Left ventricle myocardium inferior (tissue), 1 donor: ENCODE measurements at regions not wholly inside any gene's neighbourhood (a gene's known extent, or its start where the extent isn't known, plus 50 kb on each side); places are given as distances from the start of the nearest gene placed in this dataset.

Source experiments
- DNase-seq: peaks from one replicate; pipeline ENCODE4 v3.0.0-alpha.2; 2020
- H3K27ac ChIP-seq: fragments of 200-600 bp; replicated peaks from 2 replicates; pipeline ENCODE4 v1.8.0; 2021
- H3K27me3 ChIP-seq: fragments of 200-600 bp; 2 replicates; pipeline ENCODE4 v1.8.0; 2021; ENCODE audit warnings: low read depth
- H3K36me3 ChIP-seq: fragments of 200-600 bp; 2 replicates; pipeline ENCODE4 v1.8.0; 2021
- H3K4me1 ChIP-seq: fragments of 200-600 bp; 2 replicates; pipeline ENCODE4 v1.8.0; 2021
- H3K4me3 ChIP-seq: fragments of 200-600 bp; 2 replicates; pipeline ENCODE4 v1.8.0; 2021; ENCODE audit warnings: mild to moderate bottlenecking, moderate library complexity
- H3K9me3 ChIP-seq: fragments of 200-600 bp; replicated peaks from 2 replicates; pipeline ENCODE4 v1.8.0; 2021
- CTCF ChIP-seq: fragments of 200-600 bp; IDR thresholded peaks from 2 replicates; pipeline ENCODE4 v1.8.0; 2021; ENCODE audit warnings: antibody characterized with exemption, mild to moderate bottlenecking, borderline replicate concordance
- intact Hi-C: fragments of 100-400 bp; cut with micrococcal nuclease; formaldehyde crosslinking; loops from one replicate; pipeline ENCODE4 v1.11.0; 2022
- donor health status: DM: no; HTN: yes; CAD: no; lungs with severe emphysema.

GRCh38 chr7:88590963-88591362 is 168.5 kb upstream of the ZNF804B start:
- TF ChIP-seq CTCF, result no peak
- Histone ChIP-seq H3K36me3 (no peaks in the 10 kb centered on the region), H3K27ac (no peak overlapping the region), H3K4me1 (no peaks in the 10 kb centered on the region), H3K4me3 (no peak overlapping the region), H3K9me3 (peaks cover 34% of the 10 kb centered on the region), H3K27me3 (no peaks in the 10 kb centered on the region)
- intact Hi-C loops, result no loop called here
- DNase-seq, result no peak

DNA sequence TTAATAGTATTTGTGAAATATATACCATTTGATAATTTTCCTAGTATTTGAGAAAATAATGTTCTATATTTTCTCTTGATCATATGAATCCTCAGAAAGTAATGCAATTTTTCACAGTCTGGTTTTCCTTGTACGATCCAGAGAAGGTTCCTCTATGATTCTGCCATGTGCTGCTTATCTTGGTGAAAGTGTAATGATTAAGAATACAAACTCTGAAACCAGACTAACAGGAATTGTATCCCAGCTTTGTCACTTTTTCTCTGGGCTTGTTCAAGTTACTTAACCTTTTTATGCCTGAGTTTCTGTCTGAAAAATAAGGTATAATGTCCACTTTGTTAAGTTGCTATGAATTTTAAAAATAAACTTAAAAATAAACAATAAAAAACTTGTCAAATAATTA is 169.6 kb upstream of the ZNF804B start:
- peaks cover 24% of the 10 kb centered on the region for H3K9me3 ChIP-seq

DNA sequence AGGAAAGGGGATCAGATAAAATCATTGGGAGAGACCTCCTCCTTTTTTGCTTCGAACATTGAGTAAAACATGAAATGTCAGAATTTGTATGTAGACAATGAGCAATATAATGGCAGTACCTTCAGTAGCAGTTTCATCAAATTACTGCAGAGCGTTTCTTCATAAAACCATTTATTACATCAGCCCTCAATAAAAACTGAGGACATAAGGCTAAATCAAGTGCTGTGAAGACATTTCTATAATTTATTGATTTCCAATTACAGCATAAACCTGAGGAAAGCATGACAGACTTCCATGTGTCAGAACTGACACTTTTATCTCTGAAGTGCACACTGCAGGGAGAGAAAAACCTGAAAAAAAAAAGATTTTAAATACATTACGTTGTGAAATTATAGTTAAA is 172.6 kb upstream of the ZNF804B start:
- no peak for DNase-seq
- TF ChIP-seq CTCF, result no peak
- intact Hi-C loops, result no loop called here
- Histone ChIP-seq H3K36me3 (no peaks in the 10 kb centered on the region), H3K27me3 (no peaks in the 10 kb centered on the region), H3K9me3 (peaks cover 7% of the 10 kb centered on the region), H3K4me3 (no peak overlapping the region), H3K4me1 (no peaks in the 10 kb centered on the region), H3K27ac (no peak overlapping the region)

More for the DNA sequence above, 169.6 kb upstream of the ZNF804B start:
- DNase-seq, result no peak
- H3K27me3 ChIP-seq, result no peaks in the 10 kb centered on the region
- intact Hi-C loops, result no loop called here
- no peaks in the 10 kb centered on the region for H3K4me1 ChIP-seq
- no peak overlapping the region for H3K4me3 ChIP-seq
- H3K27ac ChIP-seq, result no peak overlapping the region
- H3K36me3 ChIP-seq, result no peaks in the 10 kb centered on the region
- no peak for TF ChIP-seq CTCF

DNA sequence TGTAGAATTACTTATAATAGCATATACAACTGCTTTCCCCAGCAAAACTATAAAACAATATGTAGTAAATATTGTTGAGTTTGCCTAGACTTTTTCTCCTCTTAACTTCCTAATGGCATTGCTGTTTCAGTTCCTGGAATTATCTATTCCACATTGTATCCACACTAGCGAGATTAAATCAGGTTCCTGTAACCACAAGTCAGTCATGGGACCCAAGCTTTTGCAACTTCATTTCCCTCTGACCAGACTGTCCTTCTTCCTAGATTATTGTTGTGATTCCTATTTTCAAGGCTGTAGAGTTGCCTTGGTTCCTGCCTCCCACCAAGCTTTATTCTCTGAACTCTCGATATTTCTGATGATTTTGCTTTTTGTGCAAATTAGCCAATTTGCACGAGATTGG is 173.3 kb upstream of the ZNF804B start:
- DNase-seq, result no peak
- no peaks in the 10 kb centered on the region for H3K36me3 ChIP-seq
- H3K27me3 ChIP-seq, result no peaks in the 10 kb centered on the region
- H3K4me1 ChIP-seq, result no peaks in the 10 kb centered on the region
- no peaks in the 10 kb centered on the region for H3K9me3 ChIP-seq
- no peak for TF ChIP-seq CTCF
- H3K27ac ChIP-seq, result no peak overlapping the region
- no peak overlapping the region for H3K4me3 ChIP-seq
- intact Hi-C loops, result no loop called here

DNA sequence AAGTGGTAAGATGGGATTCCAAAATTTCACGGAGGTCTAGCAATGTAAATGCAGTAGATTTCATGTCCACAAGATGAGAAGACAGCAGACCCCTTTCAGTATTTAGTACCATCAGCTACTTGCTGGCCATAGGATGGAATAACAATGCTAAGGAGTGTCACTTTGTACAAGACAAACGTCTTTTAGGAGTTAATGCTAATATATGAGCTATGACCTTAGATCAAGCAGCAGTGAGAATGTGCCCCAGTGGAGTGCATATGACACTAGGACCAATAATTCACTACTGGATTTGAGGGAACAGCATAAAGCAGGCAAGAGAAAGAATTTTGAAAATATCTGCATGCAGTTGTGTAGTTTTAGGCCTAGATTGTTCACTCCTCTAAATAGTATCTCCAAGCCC is 182.8 kb upstream of the ZNF804B start:
- no peak for TF ChIP-seq CTCF
- intact Hi-C loops, result no loop called here

More for the DNA sequence above, 182.8 kb upstream of the ZNF804B start:
- Histone ChIP-seq H3K4me3 (no peak overlapping the region), H3K4me1 (no peaks in the 10 kb centered on the region), H3K36me3 (no peaks in the 10 kb centered on the region), H3K9me3 (no peaks in the 10 kb centered on the region), H3K27me3 (no peaks in the 10 kb centered on the region), H3K27ac (no peak overlapping the region)
- DNase-seq, result no peak
